ENCODE measurements at regions not wholly inside any gene's neighbourhood (a gene's known extent, or its start where the extent isn't known, plus 50 kb on each side); places are given as distances from the start of the nearest gene placed in this dataset.

- DNase-seq, result no peak
Observed at GRCh38 chr6:22621701-22622100, 52.3 kb downstream of the HDGFL1 start.

- no peak for DNase-seq
Observed at GRCh38 chr6:22622351-22622750, 53.0 kb downstream of the HDGFL1 start.

DNA sequence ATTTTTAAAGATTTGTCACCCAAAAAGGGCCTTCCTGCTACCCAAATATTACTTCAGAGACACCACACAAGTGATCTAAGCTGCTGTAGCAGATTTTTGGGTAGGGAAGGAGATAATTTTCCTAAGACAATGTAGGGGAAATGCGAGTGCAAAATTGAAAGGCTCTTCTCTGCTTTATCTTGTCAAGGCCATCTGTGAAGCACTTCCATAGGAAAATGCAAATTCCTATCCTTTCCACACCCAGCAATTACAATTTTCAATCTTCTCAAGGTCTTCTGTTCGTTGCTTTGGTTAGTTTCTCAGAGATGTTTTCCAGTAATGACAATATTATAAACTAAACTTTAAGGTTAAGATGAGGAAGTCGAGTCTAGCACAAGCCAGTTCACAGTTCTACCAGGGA lies 53.4 kb downstream of the HDGFL1 start:
- no peak for DNase-seq

GRCh38 chr6:22627644-22628043 lies 58.3 kb downstream of the HDGFL1 start:
- no peak for DNase-seq

- DNase-seq, result no peak
Observed at GRCh38 chr6:22631091-22631490, 61.7 kb downstream of the HDGFL1 start.

DNA sequence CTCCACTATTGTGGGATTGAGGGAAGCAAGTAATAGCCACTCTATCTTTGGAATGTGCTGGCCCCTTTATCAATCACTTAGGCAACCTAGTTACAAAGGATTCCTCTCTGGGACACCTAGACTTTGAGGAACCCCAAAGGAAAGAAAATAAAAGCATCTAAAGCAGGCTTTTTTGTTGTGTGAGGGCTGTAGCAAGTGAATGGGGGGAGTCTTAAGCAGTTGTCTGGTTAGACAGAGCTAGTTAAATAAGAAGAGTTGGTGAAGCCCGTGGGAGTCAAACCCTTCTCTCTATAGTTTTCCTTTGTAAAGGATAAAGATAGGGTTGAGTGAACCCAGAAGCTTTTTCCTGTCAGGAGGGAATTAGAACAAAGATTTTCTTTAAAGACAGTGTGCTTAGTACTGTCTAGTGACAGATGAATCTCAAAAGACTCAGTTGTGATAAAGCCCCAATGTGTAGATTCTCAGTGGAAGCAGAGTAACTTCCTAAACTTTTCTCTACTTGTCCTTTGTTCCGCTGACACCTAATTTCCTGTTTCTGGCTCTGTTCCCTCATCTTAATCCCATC lies 63.3 kb downstream of the HDGFL1 start:
- DNase-seq, result no peak

DNA sequence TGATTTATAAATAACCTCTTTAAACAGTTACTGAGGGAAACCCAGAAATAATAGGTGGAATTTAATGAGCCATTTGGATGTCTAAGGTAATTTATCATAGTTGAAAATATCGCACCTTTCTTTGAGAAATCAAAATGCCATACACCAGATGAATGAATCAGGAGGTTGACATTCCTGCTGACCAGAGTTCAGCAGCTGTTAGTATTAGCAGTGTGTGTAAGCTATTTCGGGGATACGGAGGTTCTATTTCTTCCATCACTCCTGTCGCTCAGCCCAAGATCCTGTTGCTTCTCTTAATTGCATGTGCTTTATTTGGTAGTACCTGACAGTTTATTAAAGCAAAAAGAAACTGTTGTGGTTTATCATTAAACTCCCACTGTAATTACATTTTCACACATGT lies 67.1 kb downstream of the HDGFL1 start:
- DNase-seq, result no peak

GRCh38 chr6:22637782-22638181 lies 68.4 kb downstream of the HDGFL1 start:
- DNase-seq, result no peak

GRCh38 chr6:22638320-22638719 lies 69.0 kb downstream of the HDGFL1 start:
- DNase-seq, result no peak

DNA sequence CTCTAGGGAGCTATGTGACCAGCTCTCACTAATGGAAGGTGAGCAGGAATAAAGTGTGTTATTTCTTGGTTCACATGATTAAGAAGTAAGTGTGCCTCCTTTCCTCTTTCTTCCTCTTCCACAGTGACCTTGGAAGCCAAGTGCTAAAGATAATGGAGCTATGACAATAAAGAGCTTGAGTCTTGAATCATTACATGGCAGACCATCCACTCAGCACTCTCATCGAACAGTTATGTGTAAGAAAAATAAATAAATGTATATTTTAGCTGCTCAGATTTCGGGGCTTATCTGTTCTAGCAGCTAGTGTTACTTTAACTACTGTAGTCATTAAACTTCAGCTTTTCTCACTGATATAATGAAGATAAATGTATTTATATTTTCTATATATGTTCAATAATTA lies 72.9 kb downstream of the HDGFL1 start:
- no peak for DNase-seq

- no peak for DNase-seq
Observed at GRCh38 chr6:22643780-22644179, 74.4 kb downstream of the HDGFL1 start.

- no peak for DNase-seq
Observed at GRCh38 chr6:22647719-22648118, 78.4 kb downstream of the HDGFL1 start.

GRCh38 chr6:22651731-22652130 lies 82.4 kb downstream of the HDGFL1 start:
- no peak for DNase-seq

DNA sequence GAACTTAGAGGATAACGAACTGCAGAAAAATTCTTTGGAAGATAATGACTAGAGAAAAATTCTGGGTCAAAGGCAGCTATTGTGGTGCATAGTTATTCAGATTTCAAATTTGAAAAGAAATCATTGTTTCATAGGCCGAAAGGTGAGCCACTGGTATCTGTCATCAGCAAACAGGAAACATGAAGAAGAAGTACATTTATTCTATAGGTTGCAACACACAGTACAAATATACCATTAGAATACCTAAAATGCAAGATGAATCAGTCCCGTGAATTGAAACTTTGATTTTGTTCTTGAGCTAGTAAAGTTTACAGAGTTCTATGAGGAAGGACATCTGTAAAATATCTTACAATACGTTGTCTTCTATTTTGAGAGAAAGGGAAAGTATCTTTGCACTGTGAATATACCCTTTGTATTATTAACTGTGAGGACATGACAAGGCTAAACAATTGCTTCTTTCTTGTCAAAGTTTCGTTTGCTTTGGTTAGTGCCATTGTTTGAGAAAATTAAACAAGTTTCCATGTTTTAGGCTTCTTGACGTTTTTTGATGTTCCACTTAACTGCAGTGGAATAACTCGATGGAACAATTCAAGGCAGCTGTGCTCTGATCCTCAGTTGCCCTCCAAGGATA lies 84.7 kb downstream of the HDGFL1 start:
- DNase-seq, result no peak

DNA sequence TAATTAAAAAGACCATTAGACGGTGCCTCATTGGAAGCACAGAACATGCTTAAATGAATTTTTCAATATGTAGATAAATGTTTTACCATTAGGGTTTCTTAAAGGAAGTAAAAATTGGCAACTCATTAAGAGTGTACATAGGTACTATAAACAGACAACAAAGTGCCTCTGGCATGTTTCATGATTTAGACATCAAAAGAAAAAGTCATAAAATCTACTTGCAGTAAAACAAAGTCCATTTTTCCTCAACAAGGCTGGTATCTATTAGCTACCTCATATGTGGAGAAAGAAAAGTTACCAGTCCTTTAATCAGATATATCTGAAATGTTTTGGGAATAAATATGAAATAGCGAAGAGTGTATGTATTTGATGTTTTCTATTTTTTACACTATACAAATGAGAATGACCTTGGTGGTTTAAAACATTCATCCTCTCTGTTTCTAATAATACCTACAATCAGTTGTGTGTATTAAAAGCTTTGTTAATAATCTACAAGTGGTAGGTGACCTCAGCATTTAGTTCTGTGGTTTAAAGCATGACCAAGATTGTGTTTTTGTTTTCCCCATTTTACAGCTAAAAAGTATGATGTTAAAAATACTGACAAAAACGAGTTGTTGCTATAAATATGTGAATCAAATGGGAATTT lies 87.5 kb downstream of the HDGFL1 start:
- DNase-seq, result no peak

DNA sequence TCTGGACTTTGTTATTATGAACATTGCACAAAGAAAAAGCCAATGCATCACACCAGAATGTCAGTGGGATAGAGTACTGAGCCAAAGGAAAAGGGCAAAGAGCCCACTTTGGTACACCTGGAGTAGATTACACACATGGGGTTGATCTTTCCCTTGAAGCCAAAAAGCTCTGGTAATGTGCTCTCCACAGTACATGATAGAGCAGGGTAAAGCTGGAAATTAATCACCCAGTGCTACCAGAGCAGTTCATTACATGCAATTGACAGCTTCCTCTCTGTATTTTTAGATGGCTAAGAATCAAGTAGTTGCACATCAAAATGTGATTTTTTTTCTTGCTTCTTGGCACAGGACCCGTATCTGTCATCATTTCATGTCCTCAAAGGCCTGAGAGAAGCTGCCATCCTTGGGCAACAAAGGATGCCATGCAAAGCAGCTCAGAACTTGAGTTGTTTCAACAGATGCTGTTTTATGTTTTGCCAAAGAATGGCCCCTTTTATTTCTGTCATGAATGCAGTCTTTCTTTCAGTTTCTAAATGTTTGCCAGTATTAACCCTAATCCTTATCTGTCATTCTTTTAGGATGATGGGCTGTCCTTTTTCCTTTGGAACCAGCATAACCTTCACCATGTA lies 88.1 kb downstream of the HDGFL1 start:
- DNase-seq, result no peak

DNA sequence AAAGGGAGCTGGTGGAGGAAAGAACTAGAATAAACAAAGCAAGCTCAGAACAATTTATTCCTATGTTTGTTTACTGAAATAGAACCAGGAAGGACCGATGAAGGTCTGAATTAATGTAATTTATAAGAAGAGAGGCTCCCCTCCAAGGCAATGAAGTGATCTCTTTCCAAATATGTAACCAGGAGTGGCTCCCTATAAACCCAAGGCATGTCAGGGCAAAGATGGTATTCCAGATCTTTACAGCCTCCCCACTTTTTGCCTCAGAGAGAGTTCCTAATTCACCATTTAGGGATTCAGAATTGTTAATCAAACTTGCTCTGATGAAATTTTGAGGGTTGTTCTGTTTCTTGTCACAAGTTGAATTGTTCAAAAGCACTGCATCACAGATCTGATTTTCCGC lies 88.8 kb downstream of the HDGFL1 start:
- no peak for DNase-seq

- DNase-seq, result no peak
Observed at GRCh38 chr6:22658934-22659333, 89.6 kb downstream of the HDGFL1 start.

GRCh38 chr6:22664968-22665367 lies 95.6 kb downstream of the HDGFL1 start:
- DNase-seq, result no peak

- DNase-seq, result no peak
Observed at GRCh38 chr6:22666021-22666420, 96.7 kb downstream of the HDGFL1 start.

GRCh38 chr6:22666586-22666985 lies 97.2 kb downstream of the HDGFL1 start:
- DNase-seq, result no peak

- DNase-seq, result no peak
Observed at GRCh38 chr6:22667855-22668254, 98.5 kb downstream of the HDGFL1 start.

GRCh38 chr6:22668307-22668706 lies 98.9 kb downstream of the HDGFL1 start:
- DNase-seq, result no peak

DNA sequence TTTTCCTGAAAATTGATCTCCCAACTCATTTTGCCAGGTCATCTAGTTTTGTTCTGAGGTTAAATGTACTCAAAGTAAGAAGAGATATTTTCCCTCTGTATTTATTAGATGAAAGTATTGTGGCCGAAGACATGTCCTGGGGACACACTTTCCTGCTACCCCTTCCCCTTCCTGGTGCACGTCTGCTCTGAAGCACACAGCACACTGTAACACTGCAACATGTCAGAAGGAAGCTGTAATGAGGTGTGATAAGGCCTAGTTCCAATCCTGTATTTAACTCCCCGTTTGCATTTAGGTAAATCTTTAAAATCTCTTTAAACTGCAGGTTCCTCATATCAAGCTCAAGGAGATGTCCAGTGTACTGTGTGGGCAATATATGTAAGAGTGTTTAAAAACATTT lies 99.4 kb downstream of the HDGFL1 start:
- DNase-seq, result no peak
